Spleen (tissue), 11 donors: ENCODE measurements at regions not wholly inside any gene's neighbourhood (a gene's known extent, or its start where the extent isn't known, plus 50 kb on each side); places are given as distances from the start of the nearest gene placed in this dataset.
A peak's percentile ranks its signal among the peaks of the same experiment; 100 is the strongest.

Experiments used
- DNase-seq: peaks from one replicate; pipeline ENCODE4 v3.0.0-alpha.2; 2020
- H3K27ac ChIP-seq, 8 donors: fragments of 200-600 bp; sonication (generic) in 7 of 8; 1 replicate in 4 of 8; 2 replicates in 4 of 8; pipeline versions ENCODE4 v1.5.0 to v1.8.0; 2016 to 2021; ENCODE audit warnings: inconsistent platforms in 4 of 8, mild to moderate bottlenecking in 4 of 8, moderate library complexity in 1 of 8
- H3K27me3 ChIP-seq, 7 donors: fragments of 200-600 bp; sonication (generic) in 6 of 7; replicated peaks in 1 of 7; 1 replicate in 4 of 7; 2 replicates in 3 of 7; pipeline versions ENCODE4 v1.5.0 to v1.8.0; 2016 to 2021; ENCODE audit warnings: inconsistent platforms in 3 of 7, mild to moderate bottlenecking in 1 of 7
- H3K36me3 ChIP-seq, 6 donors: fragments of 200-600 bp; sonication (generic) in 5 of 6; 1 replicate in 4 of 6; 2 replicates in 2 of 6; pipeline versions ENCODE4 v1.5.0 to v1.8.0; 2016 to 2021; ENCODE audit warnings: inconsistent platforms in 2 of 6
- H3K4me1 ChIP-seq, 6 donors: fragments of 200-600 bp; sonication (generic) in 5 of 6; 1 replicate in 3 of 6; 2 replicates in 3 of 6; pipeline versions ENCODE4 v1.5.0 to v1.8.0; 2016 to 2021; ENCODE audit warnings: inconsistent platforms in 3 of 6
- H3K4me3 ChIP-seq, 8 donors: fragments of 200-600 bp; sonication (generic) in 7 of 8; 1 replicate in 4 of 8; 2 replicates in 4 of 8; pipeline versions ENCODE4 v1.5.0 to v1.8.0; 2016 to 2021; ENCODE audit warnings: inconsistent platforms in 4 of 8, mild to moderate bottlenecking in 4 of 8, moderate library complexity in 2 of 8
- H3K9me3 ChIP-seq, 8 donors: fragments of 200-600 bp; sonication (generic) in 7 of 8; 1 replicate in 4 of 8; 2 replicates in 4 of 8; pipeline versions ENCODE4 v1.5.0 to v1.8.0; 2016 to 2021; ENCODE audit warnings: inconsistent platforms in 4 of 8
- CTCF ChIP-seq, 11 experiments: fragments of 200-600 bp in 7 of 11; fragments of 450-650 bp in 4 of 11; sonication (generic) in 4 of 11; IDR thresholded peaks in 8 of 11; conservative IDR thresholded peaks in 3 of 11; 1 replicate in 7 of 11; 2 replicates in 4 of 11; pipeline versions ENCODE4 v1.4.0 to v1.8.0; 2016 to 2021; ENCODE audit warnings: antibody characterized with exemption in 11 of 11, inconsistent platforms in 4 of 11, mild to moderate bottlenecking in 1 of 11
- POLR2A ChIP-seq, 3 donors: fragments of 450-650 bp; IDR thresholded peaks; one replicate each; pipeline ENCODE4 v1.5.1; 2017; ENCODE audit warnings: antibody characterized with exemption in 3 of 3, mild to moderate bottlenecking in 1 of 3
- POLR2AphosphoS5 ChIP-seq, 3 donors: sonication (generic); formaldehyde crosslinking; IDR thresholded peaks; one replicate each; pipeline ENCODE4 v1.5.1; 2017; ENCODE audit warnings: antibody characterized with exemption in 3 of 3
- WGBS, 5 donors: extraction: QIAGEN DNeasy Blood & Tissue Kit in 3 of 5; methylation state at CpG; one replicate each; pipeline versions ENCODE4 v1.1.5 to v1.1.7; 2013 to 2018; 5-methylcytosine and 5-hydroxymethylcytosine counted together
- intact Hi-C: fragments of 100-400 bp; cut with DNase I; formaldehyde crosslinking; loops from one replicate; pipeline ENCODE4 v1.15.0; 2023; ENCODE audit warnings: low total_unique reads
- donor health status: healthy with polysubstance abuse.
- donor health status: DM: no; HTN: no; CAD: no; lungs with moderate emphysema.
- donor health status: DM: no; HTN: no; CAD: no.
- donor health status: Bipolar disorder and iron deficiency.
- donor health status: healthy.
- donor health status: DM: no; HTN: no; CAD: no.
- donor health status: DM: yes; HTN: yes; CAD: no.

- peak; percentile 85 for DNase-seq
- WGBS, 5 donors, result 13 to 18% (median 15%) methylated on average over 12 of the region's 12 CpGs
- Histone ChIP-seq H3K36me3 (no peaks in the 10 kb centered on the region), H3K27me3 (no peaks in the 10 kb centered on the region), H3K4me3 (peak overlapping the region in 5 of 8 donors; percentile 1 to 46 (median 8)), H3K4me1 (peaks cover 18 to 44% (median 29%) of the 10 kb centered on the region in 6 donors), H3K9me3 (no peaks in the 10 kb centered on the region), H3K27ac (peak overlapping the region; percentile 74 to 89 (median 80))
- no peak for TF ChIP-seq POLR2A (IDR thresholded peaks at IDR 0.05)
- peak in 2 of 3 donors; percentile 31 to 48 for TF ChIP-seq POLR2AphosphoS5 (IDR thresholded peaks at IDR 0.05)
- intact Hi-C loops, result no loop called here
These were observed 59.8 kb upstream of the PELI1 start for GRCh38 chr2:64203858-64204632.

- Histone ChIP-seq H3K4me3 (peak overlapping the region in 3 of 8 donors; percentile 1 to 46 (median 8)), H3K27ac (peak overlapping the region; percentile 74 to 89 (median 80)), H3K9me3 (no peaks in the 10 kb centered on the region), H3K4me1 (peaks cover 18 to 44% (median 29%) of the 10 kb centered on the region in 6 donors), H3K27me3 (no peaks in the 10 kb centered on the region), H3K36me3 (no peaks in the 10 kb centered on the region)
- WGBS, 5 donors, result 65 to 75% (median 71%) methylated on average over 6 of the region's 6 CpGs
- DNase-seq, result no peak
- TF ChIP-seq POLR2A (IDR thresholded peaks at IDR 0.05), result no peak
- TF ChIP-seq POLR2AphosphoS5 (IDR thresholded peaks at IDR 0.05), result no peak
- TF ChIP-seq CTCF (IDR thresholded peaks at IDR 0.05 in 8 of 11, conservative IDR thresholded peaks at IDR 0.05 in 3 of 11), result no peak
- intact Hi-C loops, result no loop called here
These were observed 60.5 kb upstream of the PELI1 start for GRCh38 chr2:64204703-64205102.

- H3K9me3 ChIP-seq, result no peaks in the 10 kb centered on the region
- peaks cover 18 to 44% (median 29%) of the 10 kb centered on the region in 6 donors for H3K4me1 ChIP-seq
- no peak overlapping the region for H3K4me3 ChIP-seq
- 51 to 77% (median 68%) methylated on average over 2 of the region's 2 CpGs for WGBS, 5 donors
- DNase-seq, result no peak
- no peaks in the 10 kb centered on the region for H3K27me3 ChIP-seq
- no peaks in the 10 kb centered on the region for H3K36me3 ChIP-seq
- peak overlapping the region in 2 of 8 donors; percentile 84 to 89 for H3K27ac ChIP-seq
- intact Hi-C loops, result no loop called here
- TF ChIP-seq CTCF (IDR thresholded peaks at IDR 0.05 in 8 of 11, conservative IDR thresholded peaks at IDR 0.05 in 3 of 11) (no peak), POLR2AphosphoS5 (IDR thresholded peaks at IDR 0.05) (no peak), POLR2A (IDR thresholded peaks at IDR 0.05) (no peak)
These were observed 61.2 kb upstream of the PELI1 start for GRCh38 chr2:64205415-64205814.

- TF ChIP-seq CTCF (IDR thresholded peaks at IDR 0.05 in 8 of 11, conservative IDR thresholded peaks at IDR 0.05 in 3 of 11), result no peak
- TF ChIP-seq POLR2AphosphoS5 (IDR thresholded peaks at IDR 0.05), result no peak
- no peak for TF ChIP-seq POLR2A (IDR thresholded peaks at IDR 0.05)
- Histone ChIP-seq H3K27ac (peak overlapping the region in 3 of 8 donors; percentile 5 to 17 (median 9)), H3K9me3 (no peaks in the 10 kb centered on the region), H3K4me3 (no peak overlapping the region), H3K36me3 (no peaks in the 10 kb centered on the region), H3K27me3 (no peaks in the 10 kb centered on the region), H3K4me1 (peaks cover 19 to 52% (median 40%) of the 10 kb centered on the region in 6 donors)
- intact Hi-C loops, result no loop called here
- WGBS, 5 donors, result 79 to 96% (median 95%) methylated on average over 1 of the region's 1 CpG
- DNase-seq, result no peak
These were observed 63.4 kb upstream of the PELI1 start for GRCh38 chr2:64207573-64207972.
